Testis (tissue), 2 donors: ENCODE measurements at regions not wholly inside any gene's neighbourhood (a gene's known extent, or its start where the extent isn't known, plus 50 kb on each side); places are given as distances from the start of the nearest gene placed in this dataset.

Experiments
- CTCF ChIP-seq, 3 experiments: fragments of 450-650 bp in 2 of 3; fragments of 200-600 bp in 1 of 3; sonication (generic) in 1 of 3; IDR thresholded peaks; one replicate each; pipeline ENCODE4 v1.5.1; 2016 to 2019; ENCODE audit warnings: antibody characterized with exemption in 3 of 3, mild to moderate bottlenecking in 2 of 3, moderate library complexity in 1 of 3
- POLR2A ChIP-seq: fragments of 450-650 bp; IDR thresholded peaks from one replicate; pipeline ENCODE4 v1.6.1; 2017; ENCODE audit warnings: antibody characterized with exemption, mild to moderate bottlenecking, moderate library complexity

GRCh38 chr21:33158654-33159053 is 71.1 kb upstream of the IFNAR2 start:
- TF ChIP-seq CTCF (IDR thresholded peaks at IDR 0.05) = no peak
- TF ChIP-seq POLR2A = no peak
